Activated CD4-positive, alpha-beta T cell treated with anti-CD3 and anti-CD28 coated beads, Interleukin-2, amount 10 ng/mL, durations not matched to agents 7 days and 5 days (primary cell): ENCODE measurements at regions not wholly inside any gene's neighbourhood (a gene's known extent, or its start where the extent isn't known, plus 50 kb on each side); places are given as distances from the start of the nearest gene placed in this dataset.

Experiments
- CTCF ChIA-PET: fragments of 350-600 bp; sonication (Branson Sonifier 250); formaldehyde crosslinking; loops from one replicate; lab custom pipeline; 2021; ENCODE audit warnings: antibody characterized with exemption; lab: Charles Lee
- POLR2A ChIA-PET: fragments of 350-600 bp; sonication (Branson Sonifier 250); formaldehyde crosslinking; loops from one replicate; lab custom pipeline; 2021; ENCODE audit warnings: antibody characterized with exemption; lab: Charles Lee
- DNase-seq: peaks from one replicate; pipeline ENCODE4 v3.0.0-alpha.2; 2020
- H3K27ac Mint-ChIP-seq: one replicate; pipeline ENCODE4 v1.8.0; 2021; ENCODE audit warnings: mild to moderate bottlenecking, moderate library complexity, mixed read lengths
- H3K27me3 Mint-ChIP-seq: one replicate; pipeline ENCODE4 v1.8.0; 2021; ENCODE audit warnings: mixed read lengths
- H3K36me3 Mint-ChIP-seq: one replicate; pipeline ENCODE4 v1.8.0; 2021; ENCODE audit warnings: low read depth, mixed read lengths
- H3K4me1 Mint-ChIP-seq: one replicate; pipeline ENCODE4 v1.8.0; 2021; ENCODE audit warnings: mixed read lengths
- H3K4me3 Mint-ChIP-seq: one replicate; pipeline ENCODE4 v1.8.0; 2021; ENCODE audit warnings: mild to moderate bottlenecking, moderate library complexity, mixed read lengths
- H3K9me3 Mint-ChIP-seq: one replicate; pipeline ENCODE4 v1.8.0; 2021; ENCODE audit warnings: mixed read lengths

- Mint-ChIP-seq H3K4me3 (no peak overlapping the region), H3K27ac (no peak overlapping the region), H3K27me3 (peaks cover 10% of the 10 kb centered on the region), H3K36me3 (no peaks in the 10 kb centered on the region), H3K9me3 (no peaks in the 10 kb centered on the region), H3K4me1 (peaks cover 14% of the 10 kb centered on the region)
- ChIA-PET POLR2A (no interaction called here), CTCF (interaction anchor here (0.5 to 1.7 kb wide), 3 partner anchors 10 to 1137 kb away, joined by 3 to 5 read pairs (median 3); no protein-coding TSS in a partner anchor)
- DNase-seq = no peak
Observed at GRCh38 chr19:31109636-31110035, 239.6 kb downstream of the TSHZ3 start.

DNA sequence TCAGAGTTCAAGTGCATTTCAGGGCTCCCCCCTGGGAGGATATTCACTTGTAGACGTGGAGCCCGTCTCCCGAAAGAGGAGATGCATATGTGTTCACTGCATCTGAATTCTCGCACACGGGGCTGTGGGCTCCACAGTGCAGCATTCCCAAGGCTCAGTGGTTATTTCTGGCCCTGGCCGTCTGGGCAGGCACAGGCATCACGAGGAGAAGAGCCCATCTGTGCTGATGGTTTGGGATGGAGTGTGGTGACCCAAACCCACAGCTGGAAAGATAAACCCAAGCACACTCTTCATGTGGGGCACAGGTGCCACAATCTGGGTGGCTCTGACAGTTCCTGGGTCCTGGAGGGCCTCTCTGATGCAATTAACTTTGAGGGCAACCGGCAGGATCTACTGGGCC, 242.1 kb downstream of the TSHZ3 start:
- H3K36me3 Mint-ChIP-seq = no peaks in the 10 kb centered on the region
- H3K4me1 Mint-ChIP-seq = peaks cover 14% of the 10 kb centered on the region
- H3K27ac Mint-ChIP-seq = no peak overlapping the region
- DNase-seq = no peak
- H3K9me3 Mint-ChIP-seq = no peaks in the 10 kb centered on the region
- no peak overlapping the region for H3K4me3 Mint-ChIP-seq
- H3K27me3 Mint-ChIP-seq = peaks cover 5% of the 10 kb centered on the region
- POLR2A ChIA-PET = no interaction called here
- CTCF ChIA-PET = no interaction called here

DNA sequence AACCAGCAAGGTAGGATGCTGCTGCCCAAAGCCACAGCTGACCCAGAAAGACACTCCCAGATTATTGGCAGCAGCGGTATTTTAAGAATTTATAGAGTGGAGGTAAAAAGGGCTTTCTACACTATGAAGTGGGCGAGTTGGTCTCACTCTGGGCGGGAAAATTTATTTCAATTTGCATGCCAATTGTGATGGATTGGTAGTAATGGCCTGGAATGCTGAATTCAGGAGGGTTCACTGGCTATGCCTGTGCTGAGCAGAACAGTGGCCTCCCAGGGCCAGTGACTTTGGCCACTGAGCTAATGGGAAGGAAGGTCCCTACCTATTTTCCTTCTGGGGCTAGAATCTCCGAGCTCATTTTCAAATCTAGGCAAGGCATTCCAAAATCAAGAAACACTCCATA, 243.5 kb downstream of the TSHZ3 start:
- DNase-seq = no peak
- no peak overlapping the region for H3K4me3 Mint-ChIP-seq
- no peaks in the 10 kb centered on the region for H3K36me3 Mint-ChIP-seq
- no peak overlapping the region for H3K27ac Mint-ChIP-seq
- POLR2A ChIA-PET = interaction anchor here (0.6 kb wide), 1 partner anchor 20 kb away, joined by 3 read pairs; no protein-coding TSS in a partner anchor
- H3K9me3 Mint-ChIP-seq = no peaks in the 10 kb centered on the region
- CTCF ChIA-PET = interaction anchor here (0.6 kb wide), 1 partner anchor 9 kb away, joined by 3 read pairs; no protein-coding TSS in a partner anchor
- peaks cover 14% of the 10 kb centered on the region for H3K4me1 Mint-ChIP-seq
- H3K27me3 Mint-ChIP-seq = peaks cover 6% of the 10 kb centered on the region

GRCh38 chr19:31104451-31104850, 244.8 kb downstream of the TSHZ3 start:
- CTCF ChIA-PET = interaction anchor here (1.0 kb wide), 1 partner anchor 11 kb away, joined by 3 read pairs; no protein-coding TSS in a partner anchor
- Mint-ChIP-seq H3K36me3 (no peaks in the 10 kb centered on the region), H3K27me3 (peaks cover 7% of the 10 kb centered on the region), H3K9me3 (no peaks in the 10 kb centered on the region), H3K4me3 (no peak overlapping the region), H3K4me1 (peaks cover 4% of the 10 kb centered on the region), H3K27ac (no peak overlapping the region)
- DNase-seq = no peak
- POLR2A ChIA-PET = no interaction called here

DNA sequence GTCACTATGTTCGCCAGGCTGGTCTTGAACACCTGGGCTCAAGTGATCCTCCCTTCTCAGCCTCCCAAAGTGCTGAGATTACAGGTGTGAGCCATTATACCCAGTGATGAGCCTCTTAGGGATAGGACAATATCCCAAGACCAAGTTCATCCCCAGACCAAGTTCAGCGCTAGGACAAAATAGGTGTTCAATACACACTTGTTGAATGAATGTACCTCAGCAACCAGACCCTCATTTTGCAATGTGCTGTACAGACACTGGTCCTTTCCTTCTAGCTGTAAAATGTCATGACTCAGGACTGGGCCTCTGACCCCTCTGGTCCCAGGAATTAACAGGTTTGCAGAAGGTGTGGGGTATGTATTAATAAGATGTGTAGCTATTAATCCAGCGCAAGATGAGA, 246.0 kb downstream of the TSHZ3 start:
- CTCF ChIA-PET = interaction anchor here (1.0 kb wide), 1 partner anchor 9 kb away, joined by 3 read pairs; no protein-coding TSS in a partner anchor
- Mint-ChIP-seq H3K27me3 (peaks cover 7% of the 10 kb centered on the region), H3K4me3 (no peak overlapping the region), H3K9me3 (no peaks in the 10 kb centered on the region), H3K4me1 (no peaks in the 10 kb centered on the region), H3K36me3 (no peaks in the 10 kb centered on the region), H3K27ac (no peak overlapping the region)
- POLR2A ChIA-PET = no interaction called here
- no peak for DNase-seq

DNA sequence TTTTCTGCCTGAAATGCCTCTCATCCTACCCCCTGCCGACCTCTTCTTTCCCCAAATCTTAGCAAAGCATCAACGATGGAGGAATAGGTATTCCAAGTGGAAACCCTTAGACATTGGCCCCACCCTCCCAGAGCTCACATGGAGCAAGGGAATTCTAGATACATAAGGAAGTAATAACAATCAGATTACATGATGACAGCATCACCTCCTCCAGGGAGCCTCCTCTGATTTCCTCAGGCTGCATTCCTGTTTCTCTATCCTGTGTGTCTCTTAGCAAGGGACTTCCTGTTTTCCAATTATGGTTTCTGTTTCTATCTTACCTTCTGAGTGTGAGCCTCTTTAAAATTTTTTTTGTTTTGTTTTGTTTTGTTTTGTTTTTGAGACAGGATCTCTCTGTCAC, 246.6 kb downstream of the TSHZ3 start:
- no peak overlapping the region for H3K27ac Mint-ChIP-seq
- CTCF ChIA-PET = no interaction called here
- POLR2A ChIA-PET = no interaction called here
- no peaks in the 10 kb centered on the region for H3K36me3 Mint-ChIP-seq
- H3K4me1 Mint-ChIP-seq = no peaks in the 10 kb centered on the region
- no peak for DNase-seq
- no peaks in the 10 kb centered on the region for H3K9me3 Mint-ChIP-seq
- no peak overlapping the region for H3K4me3 Mint-ChIP-seq
- peaks cover 5% of the 10 kb centered on the region for H3K27me3 Mint-ChIP-seq

GRCh38 chr19:31100981-31101380, 248.3 kb downstream of the TSHZ3 start:
- Mint-ChIP-seq H3K27ac (no peak overlapping the region), H3K36me3 (no peaks in the 10 kb centered on the region), H3K9me3 (no peaks in the 10 kb centered on the region), H3K27me3 (peaks cover 5% of the 10 kb centered on the region), H3K4me3 (no peak overlapping the region), H3K4me1 (no peaks in the 10 kb centered on the region)
- CTCF ChIA-PET = interaction anchor here (0.9 kb wide), 1 partner anchor 63 kb away, joined by 3 read pairs; no protein-coding TSS in a partner anchor
- no peak for DNase-seq
- POLR2A ChIA-PET = no interaction called here

- Mint-ChIP-seq H3K27me3 (peaks cover 5% of the 10 kb centered on the region), H3K27ac (no peak overlapping the region), H3K4me3 (no peak overlapping the region), H3K9me3 (no peaks in the 10 kb centered on the region), H3K36me3 (no peaks in the 10 kb centered on the region), H3K4me1 (no peaks in the 10 kb centered on the region)
- no peak for DNase-seq
- ChIA-PET POLR2A (no interaction called here), CTCF (interaction anchor here (0.8 to 0.9 kb wide), 2 partner anchors 10 to 64 kb away, joined by 3 to 5 read pairs; no protein-coding TSS in a partner anchor)
Observed at GRCh38 chr19:31100206-31100590, 249.0 kb downstream of the TSHZ3 start.

GRCh38 chr19:31099515-31100205, 249.6 kb downstream of the TSHZ3 start:
- no peak for DNase-seq
- Mint-ChIP-seq H3K27ac (no peak overlapping the region), H3K4me1 (no peaks in the 10 kb centered on the region), H3K4me3 (no peak overlapping the region), H3K9me3 (no peaks in the 10 kb centered on the region), H3K36me3 (no peaks in the 10 kb centered on the region), H3K27me3 (peaks cover 5% of the 10 kb centered on the region)
- CTCF ChIA-PET = interaction anchor here (0.8 kb wide), 1 partner anchor 11 kb away, joined by 5 read pairs; no protein-coding TSS in a partner anchor
- POLR2A ChIA-PET = no interaction called here

GRCh38 chr19:31098836-31099235, 250.4 kb downstream of the TSHZ3 start:
- no peak overlapping the region for H3K27ac Mint-ChIP-seq
- ChIA-PET CTCF (no interaction called here), POLR2A (no interaction called here)
- DNase-seq = no peak
- peaks cover 5% of the 10 kb centered on the region for H3K27me3 Mint-ChIP-seq
- no peaks in the 10 kb centered on the region for H3K9me3 Mint-ChIP-seq
- no peak overlapping the region for H3K4me3 Mint-ChIP-seq
- no peaks in the 10 kb centered on the region for H3K4me1 Mint-ChIP-seq
- no peaks in the 10 kb centered on the region for H3K36me3 Mint-ChIP-seq

GRCh38 chr19:31096935-31097545, 252.2 kb downstream of the TSHZ3 start:
- POLR2A ChIA-PET = no interaction called here
- CTCF ChIA-PET = no interaction called here
- no peak overlapping the region for H3K27ac Mint-ChIP-seq
- no peak for DNase-seq
- H3K27me3 Mint-ChIP-seq = peaks cover 5% of the 10 kb centered on the region
- H3K9me3 Mint-ChIP-seq = no peaks in the 10 kb centered on the region
- no peaks in the 10 kb centered on the region for H3K36me3 Mint-ChIP-seq
- no peak overlapping the region for H3K4me3 Mint-ChIP-seq
- no peaks in the 10 kb centered on the region for H3K4me1 Mint-ChIP-seq

DNA sequence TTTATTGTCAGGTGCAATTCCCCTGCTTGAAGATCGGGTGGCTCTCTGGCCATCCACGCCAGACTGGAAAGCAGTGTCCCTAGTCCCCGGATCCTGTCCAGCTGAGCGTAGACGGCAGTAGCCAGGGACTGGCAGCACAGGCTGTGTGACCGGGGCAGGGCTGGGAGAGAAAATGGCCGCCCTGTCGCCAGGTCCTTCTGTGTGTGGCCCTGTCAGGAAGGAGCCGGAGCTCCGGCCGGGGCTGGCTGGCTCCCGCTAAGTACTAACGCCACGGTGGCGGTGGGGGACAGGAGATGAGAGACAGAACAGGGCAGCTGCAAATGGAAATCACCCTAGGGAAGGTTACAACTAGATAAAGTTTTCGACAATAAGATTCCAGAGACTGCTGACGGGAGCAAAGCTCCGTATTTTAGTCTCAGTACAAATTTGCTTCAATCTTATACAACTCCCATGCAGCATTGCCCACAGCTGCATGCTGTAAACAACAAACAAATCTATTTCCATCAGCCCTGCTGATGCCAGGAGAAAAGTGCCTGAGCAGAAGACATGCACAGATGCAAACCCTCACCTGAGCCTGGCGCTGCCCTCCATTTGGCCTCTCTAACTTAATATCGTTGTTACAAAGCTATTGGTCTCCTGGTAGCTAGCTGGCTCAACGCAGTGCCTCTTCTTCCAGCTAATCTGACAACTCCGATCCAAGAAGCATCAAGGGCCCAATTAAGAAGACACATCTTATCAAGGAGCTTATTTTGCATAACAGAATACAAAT, 253.0 kb downstream of the TSHZ3 start:
- ChIA-PET POLR2A (no interaction called here), CTCF (no interaction called here)
- DNase-seq = no peak
- no peak overlapping the region for H3K27ac Mint-ChIP-seq
- H3K36me3 Mint-ChIP-seq = no peaks in the 10 kb centered on the region
- peaks cover 5% of the 10 kb centered on the region for H3K27me3 Mint-ChIP-seq
- no peak overlapping the region for H3K4me3 Mint-ChIP-seq
- no peaks in the 10 kb centered on the region for H3K4me1 Mint-ChIP-seq
- no peaks in the 10 kb centered on the region for H3K9me3 Mint-ChIP-seq
